B cell (primary cell): ENCODE measurements at regions not wholly inside any gene's neighbourhood (a gene's known extent, or its start where the extent isn't known, plus 50 kb on each side); places are given as distances from the start of the nearest gene placed in this dataset.

ENCODE experiments used
- ATAC-seq: fragments of 200-7000 bp; cut with Tn5 transposase; one replicate; pipeline ENCODE4 v1.10.0; 2021; ENCODE audit warnings: low read depth, mild to moderate bottlenecking, moderate number of reproducible peaks, moderate library complexity
- CTCF ChIA-PET: fragments of 350-600 bp; sonication (Branson Sonifier 250); formaldehyde crosslinking; loops from one replicate; lab custom pipeline; 2021; ENCODE audit warnings: antibody characterized with exemption, inconsistent platforms; lab: Charles Lee
- POLR2A ChIA-PET: fragments of 350-600 bp; sonication (Branson Sonifier 250); formaldehyde crosslinking; loops from one replicate; lab custom pipeline; 2021; ENCODE audit warnings: antibody characterized with exemption; lab: Charles Lee
- DNase-seq: peaks from one replicate; pipeline ENCODE4 v3.0.0; 2013
- H2AFZ ChIP-seq: 2 replicates; pipeline ENCODE4 v1.6.1; 2012; ENCODE audit warnings: mild to moderate bottlenecking, low read depth, low read length; ENCODE audit not compliant: insufficient read depth, poor library complexity, severe bottlenecking
- H3K27ac ChIP-seq, 2 donors: 1 replicate in 1 of 2; 2 replicates in 1 of 2; pipeline ENCODE4 v1.5.1; 2012 to 2013; ENCODE audit warnings: low read length in 2 of 2, mild to moderate bottlenecking in 2 of 2, moderate library complexity in 1 of 2
- H3K27me3 ChIP-seq, 4 experiments: fragments of 200-600 bp in 1 of 4; sonication (generic) in 1 of 4; replicated peaks in 1 of 4; 1 replicate in 2 of 4; 2 replicates in 2 of 4; pipeline versions ENCODE4 v1.6.1 to v1.7.0; 2013 to 2016; ENCODE audit warnings: low read length in 3 of 4, mild to moderate bottlenecking in 2 of 4, mixed read lengths in 1 of 4, moderate library complexity in 1 of 4; ENCODE audit not compliant: insufficient read depth in 4 of 4, control insufficient read depth in 3 of 4; ENCODE audit errors: control extremely low read depth in 1 of 4
- H3K36me3 ChIP-seq, 2 experiments: replicated peaks in 1 of 2; 1 replicate in 1 of 2; 2 replicates in 1 of 2; pipeline versions ENCODE4 v1.6.1 to v1.7.1; 2013; ENCODE audit warnings: low read length in 1 of 2; ENCODE audit not compliant: insufficient read depth in 2 of 2, control insufficient read depth in 1 of 2; ENCODE audit errors: control extremely low read depth in 1 of 2, extremely low read depth in 1 of 2
- H3K4me1 ChIP-seq, 2 donors: fragments of 200-600 bp in 1 of 2; sonication (generic) in 1 of 2; 1 replicate in 1 of 2; 2 replicates in 1 of 2; pipeline versions ENCODE4 v1.5.1 to v1.6.1; 2013 to 2017; ENCODE audit warnings: low read length in 2 of 2; ENCODE audit not compliant: control insufficient read depth in 2 of 2, insufficient read depth in 2 of 2
- H3K4me2 ChIP-seq: replicated peaks from 2 replicates; pipeline ENCODE3; 2012; ENCODE audit warnings: mild to moderate bottlenecking, low read depth, low read length; ENCODE audit not compliant: poor library complexity, severe bottlenecking
- H3K4me3 ChIP-seq, 5 experiments: fragments of 200-600 bp in 1 of 5; sonication (generic) in 1 of 5; 1 replicate in 3 of 5; 2 replicates in 2 of 5; pipeline versions ENCODE4 v1.5.1 to v1.7.0; 2011 to 2016; ENCODE audit warnings: low read length in 4 of 5, mild to moderate bottlenecking in 4 of 5, low read depth in 2 of 5, control low read depth in 1 of 5, moderate library complexity in 1 of 5; ENCODE audit not compliant: insufficient read depth in 1 of 5; ENCODE audit errors: control extremely low read depth in 1 of 5, extremely low read depth in 1 of 5
- H3K79me2 ChIP-seq: fragments of 200-600 bp; sonication (generic); one replicate; pipeline ENCODE4 v1.6.0; 2016; ENCODE audit warnings: low read length; ENCODE audit not compliant: control insufficient read depth, insufficient read depth
- H3K9ac ChIP-seq: fragments of 200-600 bp; sonication (generic); 2 replicates; pipeline ENCODE4 v1.6.1; 2017; ENCODE audit warnings: mild to moderate bottlenecking, low read length, moderate library complexity
- H3K9me3 ChIP-seq, 3 donors: one replicate each; pipeline versions ENCODE4 v1.6.1 to v1.7.1; 2013; ENCODE audit warnings: low read length in 2 of 3; ENCODE audit not compliant: control insufficient read depth in 2 of 3, insufficient read depth in 1 of 3; ENCODE audit errors: control extremely low read depth in 1 of 3
- H4K20me1 ChIP-seq: 2 replicates; pipeline ENCODE4 v1.6.0; 2012; ENCODE audit warnings: mild to moderate bottlenecking, low read length; ENCODE audit not compliant: insufficient read depth, control insufficient read depth, poor library complexity, severe bottlenecking
- H3K27ac Mint-ChIP-seq: one replicate; pipeline ENCODE4 v1.8.0; 2021; ENCODE audit warnings: mixed read lengths
- H3K27me3 Mint-ChIP-seq: one replicate; pipeline ENCODE4 v1.8.0; 2021; ENCODE audit warnings: mixed read lengths
- H3K4me1 Mint-ChIP-seq: one replicate; pipeline ENCODE4 v1.8.0; 2021; ENCODE audit warnings: mixed read lengths
- H3K4me3 Mint-ChIP-seq: one replicate; pipeline ENCODE4 v1.8.0; 2021; ENCODE audit warnings: mixed read lengths
- H3K9me3 Mint-ChIP-seq: one replicate; pipeline ENCODE4 v1.8.0; 2022; ENCODE audit warnings: mixed read lengths; ENCODE audit not compliant: insufficient read depth
- CTCF ChIP-seq: fragments of 200-600 bp; IDR thresholded peaks from one replicate; pipeline ENCODE4 v1.8.0; 2022; ENCODE audit warnings: antibody characterized with exemption, mild to moderate bottlenecking
- EZH2 ChIP-seq: IDR thresholded peaks from 2 replicates; pipeline ENCODE4 v1.6.1; 2012; ENCODE audit warnings: borderline replicate concordance, low read depth, mild to moderate bottlenecking, moderate library complexity, low read length; ENCODE audit not compliant: insufficient read depth, poor library complexity, severe bottlenecking
- WGBS: methylation state at CpG from one replicate; pipeline ENCODE4 v1.1.5; 2013; ENCODE audit warnings: missing lambda C conversion rate; ENCODE audit not compliant: insufficient coverage; 5-methylcytosine and 5-hydroxymethylcytosine counted together
- intact Hi-C: fragments of 100-400 bp; cut with micrococcal nuclease; formaldehyde crosslinking; loops from one replicate; pipeline ENCODE4 v1.10.0; 2022

DNA sequence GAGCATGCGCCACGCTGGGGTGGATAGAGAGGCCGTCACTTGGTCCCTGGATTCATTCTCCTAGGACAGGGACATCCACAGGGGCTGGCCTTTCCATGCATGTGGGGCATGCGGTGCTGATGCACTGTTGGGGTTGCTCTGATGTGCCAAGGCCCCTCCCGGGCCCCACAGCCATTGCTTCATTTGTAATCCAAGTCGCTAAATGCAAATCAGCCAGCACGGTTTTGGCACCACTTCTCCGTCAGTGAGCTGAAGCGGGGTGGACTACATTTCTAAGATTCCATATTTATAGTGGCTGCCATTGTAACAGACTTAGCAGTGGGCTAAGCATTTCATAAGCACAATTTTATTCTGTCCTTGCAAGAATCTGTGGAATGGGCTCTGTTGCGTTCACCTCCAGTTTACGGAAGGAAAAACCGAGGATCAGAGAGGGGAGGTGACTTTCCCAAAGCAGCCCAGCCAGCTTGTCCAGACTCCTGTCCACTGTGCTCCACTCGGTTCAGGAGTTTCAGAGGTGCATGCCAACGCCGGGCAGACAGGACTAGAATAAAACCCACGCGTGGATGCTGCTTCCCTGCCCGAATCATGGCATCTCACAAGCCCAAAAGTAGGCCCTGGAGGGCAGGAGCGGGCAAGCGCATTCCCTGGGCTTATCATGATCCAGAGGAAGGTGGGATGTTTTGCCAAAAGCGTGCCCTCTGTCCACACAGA lies 102.6 kb upstream of the COL5A1 start:
- Mint-ChIP-seq H3K4me1 (no peaks in the 10 kb centered on the region), H3K4me3 (no peak overlapping the region), H3K27me3 (no peaks in the 10 kb centered on the region), H3K9me3 (no peaks in the 10 kb centered on the region), H3K27ac (no peak overlapping the region)
- ChIA-PET CTCF (no interaction called here), POLR2A (no interaction called here)
- Histone ChIP-seq H3K79me2 (no peaks in the 10 kb centered on the region), H3K27ac (no peak overlapping the region), H3K4me2 (no peak overlapping the region), H2AFZ (no peak overlapping the region), H3K9me3 (peaks cover 0 to 9% (median 0%) of the 10 kb centered on the region in 3 donors), H4K20me1 (no peaks in the 10 kb centered on the region), H3K27me3 (no peaks in the 10 kb centered on the region), H3K9ac (no peak overlapping the region), H3K4me1 (no peaks in the 10 kb centered on the region), H3K36me3 (no peaks in the 10 kb centered on the region), H3K4me3 (no peak overlapping the region)
- 88% methylated on average over 20 of the region's 21 CpGs for WGBS
- ATAC-seq (no peak), DNase-seq (no peak)
- intact Hi-C loops = no loop called here
- TF ChIP-seq EZH2 (no peak), CTCF (no peak)

DNA sequence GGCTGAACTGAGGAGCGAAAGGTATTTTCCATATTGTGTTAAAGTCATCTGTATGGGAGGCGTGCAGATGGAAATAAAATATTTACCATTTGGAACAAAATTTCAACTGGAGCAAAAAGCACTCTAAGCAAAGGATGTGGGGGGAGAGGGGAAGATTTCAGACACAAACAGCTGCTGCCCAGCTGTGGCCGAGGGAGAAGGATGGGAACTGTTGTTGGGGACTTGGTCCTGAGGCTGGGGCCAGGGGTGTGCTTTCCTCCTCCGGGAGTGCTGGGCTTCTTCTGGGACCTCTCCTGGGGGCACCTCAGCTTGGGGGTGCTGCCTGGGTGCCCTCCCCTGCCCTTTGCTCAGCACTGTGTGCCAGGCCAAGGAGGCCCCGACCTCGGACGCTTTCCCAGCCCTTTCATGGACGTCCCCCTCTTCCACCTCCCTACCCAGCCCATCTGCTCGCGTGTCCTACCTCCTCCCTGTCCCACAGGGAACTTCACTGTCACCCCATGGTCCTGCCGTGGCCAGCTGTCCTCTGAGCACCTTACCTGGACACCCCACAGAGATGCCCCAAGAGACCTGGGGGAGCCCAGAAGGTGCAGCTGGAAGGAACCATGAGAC lies 101.9 kb upstream of the COL5A1 start:
- H3K4me1 ChIP-seq = no peaks in the 10 kb centered on the region
- H3K79me2 ChIP-seq = no peaks in the 10 kb centered on the region
- ChIA-PET POLR2A (no interaction called here), CTCF (no interaction called here)
- no peak overlapping the region for H3K9ac ChIP-seq
- Mint-ChIP-seq H3K27me3 (no peaks in the 10 kb centered on the region), H3K9me3 (no peaks in the 10 kb centered on the region), H3K4me3 (no peak overlapping the region), H3K27ac (no peak overlapping the region), H3K4me1 (no peaks in the 10 kb centered on the region)
- 89% methylated on average over 9 of the region's 11 CpGs for WGBS
- no peak overlapping the region for H2AFZ ChIP-seq
- no peaks in the 10 kb centered on the region for H4K20me1 ChIP-seq
- intact Hi-C loops = no loop called here
- ATAC-seq = no peak
- no peak overlapping the region for H3K27ac ChIP-seq
- H3K27me3 ChIP-seq = no peaks in the 10 kb centered on the region
- H3K9me3 ChIP-seq = peaks cover 0 to 8% (median 0%) of the 10 kb centered on the region in 3 donors
- no peaks in the 10 kb centered on the region for H3K36me3 ChIP-seq
- H3K4me3 ChIP-seq = no peak overlapping the region
- H3K4me2 ChIP-seq = no peak overlapping the region
- TF ChIP-seq CTCF (no peak), EZH2 (no peak)
- no peak for DNase-seq
